Hematopoietic multipotent progenitor cell (in vitro differentiated cells): ENCODE measurements at regions not wholly inside any gene's neighbourhood (a gene's known extent, or its start where the extent isn't known, plus 50 kb on each side); places are given as distances from the start of the nearest gene placed in this dataset.
"Not testable (repeated sequence)": the region's sequence is repeated elsewhere in the genome, so short reads cannot be mapped to it uniquely, and the experiment has no call there.

Experiments
- DNase-seq, 3 donors: peaks; one replicate each; pipeline ENCODE4 v3.0.0-alpha.2; 2011 to 2015; ENCODE audit warnings: low read depth in 2 of 3, low spot score in 2 of 3

GRCh38 chr17:65314212-65314611, 177.0 kb downstream of the RGS9 start:
- peak in 1 of 3 donors; percentile 4 for DNase-seq

DNA sequence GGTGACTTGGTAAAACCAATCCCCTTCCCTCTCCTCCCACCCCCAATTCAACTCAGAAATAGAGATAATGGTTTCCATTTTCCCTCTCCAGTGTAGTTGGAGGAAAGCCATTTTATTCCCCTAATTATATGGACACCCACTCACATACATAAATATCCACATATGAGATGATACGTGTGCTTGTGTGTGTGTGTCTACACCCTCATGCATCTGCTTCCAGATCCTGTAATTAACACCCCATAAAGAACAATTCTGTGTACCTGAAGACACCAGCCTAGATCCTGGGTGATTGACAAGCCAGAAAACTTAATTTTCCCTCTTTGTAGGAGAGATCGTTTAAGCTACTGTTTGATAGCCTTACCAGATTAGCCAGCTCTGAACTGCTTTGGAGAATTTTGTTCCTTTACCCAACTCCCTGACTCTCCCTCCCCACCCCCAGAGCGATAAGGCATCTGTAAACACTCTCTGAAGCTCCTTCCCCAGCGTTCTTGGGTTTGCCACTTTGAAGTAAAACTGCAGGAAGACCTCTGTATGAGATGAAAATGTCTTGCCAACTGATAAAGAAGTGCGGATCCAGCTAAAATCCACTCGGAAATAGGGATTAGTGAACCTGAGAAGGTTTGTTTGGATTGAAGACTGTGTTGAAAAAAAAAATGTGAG, 175.7 kb downstream of the RGS9 start:
- no peak for DNase-seq

GRCh38 chr17:65311261-65311660, 174.1 kb downstream of the RGS9 start:
- DNase-seq = no peak

- DNase-seq = no peak
These were observed 170.8 kb downstream of the RGS9 start for GRCh38 chr17:65307961-65308316.

GRCh38 chr17:65307081-65307960, 170.2 kb downstream of the RGS9 start:
- no peak for DNase-seq

GRCh38 chr17:65305778-65306177, 168.6 kb downstream of the RGS9 start:
- DNase-seq = no peak

- DNase-seq = no peak
These were observed 167.9 kb downstream of the RGS9 start for GRCh38 chr17:65305116-65305515.

DNA sequence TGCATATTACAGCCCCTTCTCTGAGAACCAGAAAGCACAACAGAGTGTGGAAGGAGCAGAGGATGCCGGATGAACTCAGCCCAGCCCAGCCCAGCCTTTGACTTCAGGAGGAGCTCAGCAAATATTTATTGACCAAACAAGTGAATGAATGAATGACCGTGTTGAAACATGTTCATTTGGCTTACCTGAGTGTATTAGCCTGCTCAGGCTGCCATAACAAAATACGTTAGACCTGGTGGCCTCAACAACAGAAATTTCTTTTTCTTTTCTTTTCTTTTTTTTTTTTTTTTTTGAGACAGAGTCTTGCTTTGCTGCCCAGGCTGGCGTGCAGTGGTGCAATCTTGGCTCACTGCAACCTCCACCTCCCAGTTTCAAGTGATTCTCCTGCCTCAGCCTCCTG, 164.7 kb downstream of the RGS9 start:
- not testable (repeated sequence) for DNase-seq

DNA sequence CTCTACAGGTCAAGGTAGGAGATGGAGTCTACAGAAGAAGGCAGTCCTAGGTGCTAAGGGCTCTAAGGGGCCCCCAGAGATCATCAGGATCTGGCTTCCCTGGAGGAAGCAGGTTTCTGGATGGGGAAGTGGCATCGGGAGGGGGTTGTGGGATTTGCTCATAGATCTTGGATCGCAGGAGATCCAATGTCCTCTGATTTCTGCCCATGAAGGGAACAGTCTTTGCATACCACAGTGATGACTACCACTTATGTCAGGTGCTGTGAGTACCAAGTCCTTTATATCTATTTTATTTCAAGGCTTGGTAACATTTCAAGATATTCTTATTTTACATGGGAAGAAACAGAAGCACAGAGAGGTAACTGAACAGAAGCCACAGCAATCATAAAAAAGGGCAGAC, 164.0 kb downstream of the RGS9 start:
- DNase-seq = no peak

- no peak for DNase-seq
These were observed 160.7 kb downstream of the RGS9 start for GRCh38 chr17:65297916-65298315.

- no peak for DNase-seq
These were observed 160.2 kb downstream of the RGS9 start for GRCh38 chr17:65297384-65297783.

DNA sequence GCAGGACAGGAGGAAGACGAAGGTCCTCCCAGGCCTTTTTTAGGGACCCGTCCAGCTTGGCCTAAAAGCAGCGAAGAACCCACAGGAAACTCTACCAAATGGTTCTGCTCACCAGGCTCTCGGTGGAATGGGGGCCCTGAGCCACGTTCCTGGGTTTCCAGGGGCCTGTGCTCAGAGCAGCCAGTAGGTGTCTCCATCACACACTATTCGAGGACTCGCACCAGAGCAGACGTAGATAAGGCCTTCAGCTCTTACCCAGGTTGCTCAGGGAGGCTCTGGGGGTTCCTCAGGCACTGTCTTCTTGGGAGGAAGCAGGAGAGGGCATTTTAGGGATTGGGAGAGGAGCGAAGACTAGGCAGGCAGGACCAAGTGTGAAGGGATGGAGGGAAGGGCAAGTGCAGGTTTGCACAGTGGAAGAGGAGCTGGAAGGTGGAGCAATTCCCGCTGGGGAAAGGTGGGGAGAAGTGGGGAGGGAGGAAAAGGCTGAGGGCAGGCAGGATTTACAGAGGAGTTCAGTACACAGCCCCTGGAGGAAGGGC, 157.1 kb downstream of the RGS9 start:
- peak; percentile 29 to 71 (median 38) for DNase-seq

- no peak for DNase-seq
These were observed 156.5 kb downstream of the RGS9 start for GRCh38 chr17:65293584-65294180.

DNA sequence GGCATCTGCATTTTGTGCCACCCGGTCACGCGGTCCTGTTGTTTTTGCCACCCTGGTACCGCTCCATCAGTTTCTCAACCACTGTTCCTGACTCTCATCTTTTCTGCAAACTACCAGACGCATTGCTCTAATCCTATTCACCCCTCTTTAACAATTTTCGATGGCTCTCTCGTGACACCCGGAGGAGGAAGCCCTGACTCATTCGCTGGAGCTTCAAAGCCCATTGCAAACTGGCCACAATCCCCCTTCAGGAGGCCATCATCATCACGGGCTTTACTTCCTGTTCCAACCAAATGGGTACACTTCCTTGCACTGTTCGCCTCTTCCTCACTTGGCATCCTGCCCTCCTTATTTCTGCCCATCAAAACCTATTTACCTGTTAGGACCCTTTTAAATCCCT, 155.3 kb downstream of the RGS9 start:
- no peak for DNase-seq

- DNase-seq = not testable (repeated sequence)
These were observed 154.1 kb downstream of the RGS9 start for GRCh38 chr17:65291301-65291700.

- DNase-seq = no peak
These were observed 153.4 kb downstream of the RGS9 start for GRCh38 chr17:65290616-65291015.

DNA sequence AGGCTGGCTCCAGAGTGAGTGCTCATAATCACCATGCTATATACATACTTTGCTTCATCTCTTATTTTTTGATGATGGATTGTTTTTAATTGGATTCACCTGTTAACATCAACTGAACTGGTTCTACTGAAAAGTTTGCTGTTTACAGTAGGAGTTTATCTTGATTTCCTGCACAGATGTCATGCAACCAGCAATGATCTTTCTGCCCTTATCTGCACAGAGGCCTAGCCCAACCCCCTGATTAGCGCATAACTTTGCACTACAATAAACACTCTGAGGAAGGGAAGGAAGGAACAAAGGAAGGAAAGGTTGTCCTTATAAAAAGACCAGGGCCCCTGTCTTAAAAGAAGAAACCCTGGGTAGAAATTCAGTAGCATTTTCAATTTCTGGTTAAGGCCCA, 152.9 kb downstream of the RGS9 start:
- DNase-seq = no peak

GRCh38 chr17:65287040-65287439, 149.9 kb downstream of the RGS9 start:
- no peak for DNase-seq

- no peak for DNase-seq
These were observed 146.5 kb downstream of the RGS9 start for GRCh38 chr17:65283704-65284103.

DNA sequence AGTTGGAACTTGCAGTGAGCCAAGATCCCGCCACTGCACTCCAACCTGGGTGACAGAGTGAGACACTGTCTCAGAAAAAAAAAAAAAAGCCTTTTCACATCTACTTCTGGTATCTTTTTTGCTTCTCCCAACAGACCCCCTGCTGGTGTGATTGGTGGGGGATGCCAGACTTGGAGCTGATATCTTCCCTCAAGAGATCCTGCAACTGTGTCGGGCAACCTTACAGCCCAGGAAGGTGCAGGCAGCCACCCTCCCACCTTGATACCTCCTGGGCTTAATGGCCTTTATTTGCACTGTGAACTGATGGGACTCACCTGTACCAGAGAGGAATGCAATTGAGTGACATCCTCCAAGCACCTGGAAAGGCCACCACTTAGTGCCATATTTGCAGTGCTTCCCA, 142.3 kb downstream of the RGS9 start:
- DNase-seq = no peak

DNA sequence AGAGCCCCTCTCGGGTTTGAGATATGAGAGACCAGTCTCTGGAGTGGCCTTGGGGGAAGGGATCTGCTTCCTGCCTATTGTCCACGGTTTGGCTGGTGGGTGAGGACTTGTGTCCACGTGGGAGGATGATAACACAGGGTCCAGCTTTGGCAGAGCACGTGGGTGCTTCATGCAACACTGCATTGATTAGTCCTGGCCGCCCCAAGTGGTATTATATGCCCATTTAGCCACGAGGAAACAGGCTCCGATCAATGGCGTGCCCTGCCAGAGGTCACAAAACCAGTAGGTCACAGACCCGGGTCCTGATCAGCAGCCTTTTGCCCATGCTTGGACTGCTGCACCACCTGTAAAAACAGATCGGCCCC, 141.6 kb downstream of the RGS9 start:
- DNase-seq = no peak
